RWPE1 (cell line): ENCODE measurements at regions not wholly inside any gene's neighbourhood (a gene's known extent, or its start where the extent isn't known, plus 50 kb on each side); places are given as distances from the start of the nearest gene placed in this dataset.
"Not testable (repeated sequence)": the region's sequence is repeated elsewhere in the genome, so short reads cannot be mapped to it uniquely, and the experiment has no call there.

Source experiments
- CTCF ChIA-PET: fragments of 350-600 bp; sonication (Branson Sonifier 250); formaldehyde crosslinking; extraction: SDS; loops from one replicate; lab custom pipeline; 2021; lab: Yijun Ruan, JAX
- POLR2A ChIA-PET: fragments of 400-600 bp; formaldehyde crosslinking; extraction: SDS; loops from one replicate; lab custom pipeline; 2020; ENCODE audit warnings: antibody characterized with exemption; ENCODE audit not compliant: low non-redundant PET; lab: Yijun Ruan, JAX
- DNase-seq: peaks from one replicate; pipeline ENCODE4 v3.0.0; 2012; ENCODE audit warnings: low spot score
- H3K27ac ChIP-seq: fragments of 450-650 bp; 2 replicates; pipeline ENCODE4 v1.5.1; 2017
- CTCF ChIP-seq: fragments of 450-650 bp; conservative IDR thresholded peaks from 2 replicates; pipeline ENCODE4 v1.5.1; 2017; ENCODE audit warnings: low read depth, mild to moderate bottlenecking

GRCh38 chr1:177646757-177647730 lies 322.8 kb downstream of the SEC16B start:
- TF ChIP-seq CTCF = no peak
- DNase-seq = no peak
- CTCF ChIA-PET = no interaction called here
- POLR2A ChIA-PET = no interaction called here
- H3K27ac ChIP-seq = no peak overlapping the region

- TF ChIP-seq CTCF = no peak
- DNase-seq = no peak
- POLR2A ChIA-PET = no interaction called here
- no peak overlapping the region for H3K27ac ChIP-seq
- CTCF ChIA-PET = no interaction called here
Observed at GRCh38 chr1:177645491-177646190, 324.2 kb downstream of the SEC16B start.

GRCh38 chr1:177640687-177641086 lies 329.2 kb downstream of the SEC16B start:
- CTCF ChIA-PET = interaction anchor here (0.6 kb wide), 2 partner anchors 150 to 605 kb away, joined by 3 read pairs; no protein-coding TSS in a partner anchor
- no peak overlapping the region for H3K27ac ChIP-seq
- TF ChIP-seq CTCF = no peak
- no peak for DNase-seq
- POLR2A ChIA-PET = no interaction called here

GRCh38 chr1:177634151-177634550 lies 335.7 kb downstream of the SEC16B start:
- POLR2A ChIA-PET, CTCF ChIA-PET, DNase-seq, H3K27ac ChIP-seq: not testable (repeated sequence)

GRCh38 chr1:177632923-177633615 lies 336.8 kb downstream of the SEC16B start:
- ChIA-PET CTCF (interaction anchor here (0.7 kb wide), 1 partner anchor 328 kb away, joined by 4 read pairs; no protein-coding TSS in a partner anchor), POLR2A (no interaction called here)
- H3K27ac ChIP-seq = no peak overlapping the region
- DNase-seq = no peak
- no peak for TF ChIP-seq CTCF

- no peak overlapping the region for H3K27ac ChIP-seq
- no peak for DNase-seq
- ChIA-PET POLR2A (no interaction called here), CTCF (no interaction called here)
- no peak for TF ChIP-seq CTCF
Observed at GRCh38 chr1:177631770-177632169, 338.1 kb downstream of the SEC16B start.
